ENCODE measurements at regions not wholly inside any gene's neighbourhood (a gene's known extent, or its start where the extent isn't known, plus 50 kb on each side); places are given as distances from the start of the nearest gene placed in this dataset.

DNA sequence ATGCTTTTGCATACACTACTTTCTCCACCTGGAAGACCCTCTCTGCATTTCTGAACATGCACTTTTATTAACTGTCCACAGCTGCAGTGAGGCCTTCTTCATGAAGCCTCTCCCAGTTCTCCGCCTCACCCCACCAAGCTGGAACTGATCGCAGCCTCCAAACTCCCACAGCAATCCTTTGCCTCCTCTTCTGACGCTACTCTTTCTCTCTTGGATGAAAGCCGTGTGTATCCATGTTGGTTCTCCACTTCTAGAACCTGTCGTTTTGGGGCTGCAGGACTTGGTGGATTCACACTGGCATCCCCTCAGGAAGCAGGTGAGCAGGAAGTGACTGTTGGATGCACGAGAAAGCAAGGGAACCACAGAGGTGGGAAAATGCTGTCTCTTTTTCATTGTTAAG is 288.6 kb downstream of the MYCN start:
- no peak for TF ChIP-seq ZNF645 (tag by site-specific recombination; IDR thresholded peaks at IDR 0.05)
- TF ChIP-seq ZNF266 (tag by site-specific recombination; IDR thresholded peaks at IDR 0.05; ENCODE audit: low read depth) = no peak
- TF ChIP-seq ZBTB20 (tag by site-specific recombination; IDR thresholded peaks at IDR 0.05) = no peak
- no peak for TF ChIP-seq ZNF433 (tag by site-specific recombination; IDR thresholded peaks at IDR 0.05; ENCODE audit: low read depth)
- TF ChIP-seq, protein P1, sequence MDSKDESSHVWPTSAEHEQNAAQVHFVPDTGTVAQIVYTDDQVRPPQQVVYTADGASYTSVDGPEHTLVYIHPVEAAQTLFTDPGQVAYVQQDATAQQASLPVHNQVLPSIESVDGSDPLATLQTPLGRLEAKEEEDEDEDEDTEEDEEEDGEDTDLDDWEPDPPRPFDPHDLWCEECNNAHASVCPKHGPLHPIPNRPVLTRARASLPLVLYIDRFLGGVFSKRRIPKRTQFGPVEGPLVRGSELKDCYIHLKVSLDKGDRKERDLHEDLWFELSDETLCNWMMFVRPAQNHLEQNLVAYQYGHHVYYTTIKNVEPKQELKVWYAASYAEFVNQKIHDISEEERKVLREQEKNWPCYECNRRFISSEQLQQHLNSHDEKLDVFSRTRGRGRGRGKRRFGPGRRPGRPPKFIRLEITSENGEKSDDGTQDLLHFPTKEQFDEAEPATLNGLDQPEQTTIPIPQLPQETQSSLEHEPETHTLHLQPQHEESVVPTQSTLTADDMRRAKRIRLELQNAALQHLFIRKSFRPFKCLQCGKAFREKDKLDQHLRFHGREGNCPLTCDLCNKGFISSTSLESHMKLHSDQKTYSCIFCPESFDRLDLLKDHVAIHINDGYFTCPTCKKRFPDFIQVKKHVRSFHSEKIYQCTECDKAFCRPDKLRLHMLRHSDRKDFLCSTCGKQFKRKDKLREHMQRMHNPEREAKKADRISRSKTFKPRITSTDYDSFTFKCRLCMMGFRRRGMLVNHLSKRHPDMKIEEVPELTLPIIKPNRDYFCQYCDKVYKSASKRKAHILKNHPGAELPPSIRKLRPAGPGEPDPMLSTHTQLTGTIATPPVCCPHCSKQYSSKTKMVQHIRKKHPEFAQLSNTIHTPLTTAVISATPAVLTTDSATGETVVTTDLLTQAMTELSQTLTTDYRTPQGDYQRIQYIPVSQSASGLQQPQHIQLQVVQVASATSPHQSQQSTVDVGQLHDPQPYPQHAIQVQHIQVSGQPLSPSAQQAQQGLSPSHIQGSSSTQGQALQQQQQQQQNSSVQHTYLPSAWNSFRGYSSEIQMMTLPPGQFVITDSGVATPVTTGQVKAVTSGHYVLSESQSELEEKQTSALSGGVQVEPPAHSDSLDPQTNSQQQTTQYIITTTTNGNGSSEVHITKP (tag by site-specific recombination; IDR thresholded peaks at IDR 0.05) = no peak
- TF ChIP-seq KLF17 (tag by site-specific recombination; IDR thresholded peaks at IDR 0.05) = no peak
- no peak for TF ChIP-seq ZNF221 (tag by site-specific recombination; IDR thresholded peaks at IDR 0.05; ENCODE audit: borderline replicate concordance)
- no peak for TF ChIP-seq ZNF658 (tag by site-specific recombination; IDR thresholded peaks at IDR 0.05)
- Histone ChIP-seq H3K4me3 (ENCODE audit: low read depth, low read length) (no peak overlapping the region), H3K27ac (ENCODE audit: extremely low read depth, low read depth, low read length) (no peak overlapping the region), H3K4me1 (ENCODE audit: control insufficient read depth, insufficient read depth, low read length) (no peaks in the 10 kb centered on the region), H3K36me3 (ENCODE audit: control insufficient read depth in 2 of 2, insufficient read depth in 1 of 2, low read length in 2 of 2) (no peaks in the 10 kb centered on the region), H3K9me3 (ENCODE audit: control insufficient read depth, insufficient read depth, low read depth, low read length) (no peaks in the 10 kb centered on the region)
- ChIA-PET CTCF (no interaction called here), POLR2A (no interaction called here)

- Histone ChIP-seq H3K27ac (ENCODE audit: extremely low read depth, low read depth, low read length) (no peak overlapping the region), H3K36me3 (ENCODE audit: control insufficient read depth in 2 of 2, insufficient read depth in 1 of 2, low read length in 2 of 2) (no peaks in the 10 kb centered on the region), H3K9me3 (ENCODE audit: control insufficient read depth, insufficient read depth, low read depth, low read length) (no peaks in the 10 kb centered on the region), H3K4me3 (ENCODE audit: low read depth, low read length) (no peak overlapping the region), H3K4me1 (ENCODE audit: control insufficient read depth, insufficient read depth, low read length) (no peaks in the 10 kb centered on the region)
- POLR2A ChIA-PET = no interaction called here
- CTCF ChIA-PET = no interaction called here
- TF ChIP-seq ZNF747 (tag by site-specific recombination; IDR thresholded peaks at IDR 0.05) (no peak), ZNF548 (tag by site-specific recombination; IDR thresholded peaks at IDR 0.05) (no peak), TRIM28 (IDR thresholded peaks at IDR 0.05; ENCODE audit: borderline replicate concordance, low read length) (no peak), MZF1 (tag by site-specific recombination; IDR thresholded peaks at IDR 0.05; ENCODE audit: borderline replicate concordance) (no peak), ZNF221 (tag by site-specific recombination; IDR thresholded peaks at IDR 0.05; ENCODE audit: borderline replicate concordance) (no peak), ZNF26 (tag by site-specific recombination; IDR thresholded peaks at IDR 0.05) (no peak), ZFP3 (tag by site-specific recombination; IDR thresholded peaks at IDR 0.05; ENCODE audit: low read depth) (no peak), PRDM1 (tag by site-specific recombination; IDR thresholded peaks at IDR 0.05) (no peak), ZBTB1 (tag by site-specific recombination; IDR thresholded peaks at IDR 0.05) (no peak), ZNF391 (tag by site-specific recombination; IDR thresholded peaks at IDR 0.05; ENCODE audit: borderline replicate concordance, low read depth) (no peak), SP3 (tag by site-specific recombination; IDR thresholded peaks at IDR 0.05) (no peak), ZNF558 (tag by site-specific recombination; IDR thresholded peaks at IDR 0.05) (no peak)
- TF ChIP-seq, protein P2, sequence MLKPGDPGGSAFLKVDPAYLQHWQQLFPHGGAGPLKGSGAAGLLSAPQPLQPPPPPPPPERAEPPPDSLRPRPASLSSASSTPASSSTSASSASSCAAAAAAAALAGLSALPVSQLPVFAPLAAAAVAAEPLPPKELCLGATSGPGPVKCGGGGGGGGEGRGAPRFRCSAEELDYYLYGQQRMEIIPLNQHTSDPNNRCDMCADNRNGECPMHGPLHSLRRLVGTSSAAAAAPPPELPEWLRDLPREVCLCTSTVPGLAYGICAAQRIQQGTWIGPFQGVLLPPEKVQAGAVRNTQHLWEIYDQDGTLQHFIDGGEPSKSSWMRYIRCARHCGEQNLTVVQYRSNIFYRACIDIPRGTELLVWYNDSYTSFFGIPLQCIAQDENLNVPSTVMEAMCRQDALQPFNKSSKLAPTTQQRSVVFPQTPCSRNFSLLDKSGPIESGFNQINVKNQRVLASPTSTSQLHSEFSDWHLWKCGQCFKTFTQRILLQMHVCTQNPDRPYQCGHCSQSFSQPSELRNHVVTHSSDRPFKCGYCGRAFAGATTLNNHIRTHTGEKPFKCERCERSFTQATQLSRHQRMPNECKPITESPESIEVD (tag by site-specific recombination; IDR thresholded peaks at IDR 0.05) = no peak
- TF ChIP-seq, protein P3, sequence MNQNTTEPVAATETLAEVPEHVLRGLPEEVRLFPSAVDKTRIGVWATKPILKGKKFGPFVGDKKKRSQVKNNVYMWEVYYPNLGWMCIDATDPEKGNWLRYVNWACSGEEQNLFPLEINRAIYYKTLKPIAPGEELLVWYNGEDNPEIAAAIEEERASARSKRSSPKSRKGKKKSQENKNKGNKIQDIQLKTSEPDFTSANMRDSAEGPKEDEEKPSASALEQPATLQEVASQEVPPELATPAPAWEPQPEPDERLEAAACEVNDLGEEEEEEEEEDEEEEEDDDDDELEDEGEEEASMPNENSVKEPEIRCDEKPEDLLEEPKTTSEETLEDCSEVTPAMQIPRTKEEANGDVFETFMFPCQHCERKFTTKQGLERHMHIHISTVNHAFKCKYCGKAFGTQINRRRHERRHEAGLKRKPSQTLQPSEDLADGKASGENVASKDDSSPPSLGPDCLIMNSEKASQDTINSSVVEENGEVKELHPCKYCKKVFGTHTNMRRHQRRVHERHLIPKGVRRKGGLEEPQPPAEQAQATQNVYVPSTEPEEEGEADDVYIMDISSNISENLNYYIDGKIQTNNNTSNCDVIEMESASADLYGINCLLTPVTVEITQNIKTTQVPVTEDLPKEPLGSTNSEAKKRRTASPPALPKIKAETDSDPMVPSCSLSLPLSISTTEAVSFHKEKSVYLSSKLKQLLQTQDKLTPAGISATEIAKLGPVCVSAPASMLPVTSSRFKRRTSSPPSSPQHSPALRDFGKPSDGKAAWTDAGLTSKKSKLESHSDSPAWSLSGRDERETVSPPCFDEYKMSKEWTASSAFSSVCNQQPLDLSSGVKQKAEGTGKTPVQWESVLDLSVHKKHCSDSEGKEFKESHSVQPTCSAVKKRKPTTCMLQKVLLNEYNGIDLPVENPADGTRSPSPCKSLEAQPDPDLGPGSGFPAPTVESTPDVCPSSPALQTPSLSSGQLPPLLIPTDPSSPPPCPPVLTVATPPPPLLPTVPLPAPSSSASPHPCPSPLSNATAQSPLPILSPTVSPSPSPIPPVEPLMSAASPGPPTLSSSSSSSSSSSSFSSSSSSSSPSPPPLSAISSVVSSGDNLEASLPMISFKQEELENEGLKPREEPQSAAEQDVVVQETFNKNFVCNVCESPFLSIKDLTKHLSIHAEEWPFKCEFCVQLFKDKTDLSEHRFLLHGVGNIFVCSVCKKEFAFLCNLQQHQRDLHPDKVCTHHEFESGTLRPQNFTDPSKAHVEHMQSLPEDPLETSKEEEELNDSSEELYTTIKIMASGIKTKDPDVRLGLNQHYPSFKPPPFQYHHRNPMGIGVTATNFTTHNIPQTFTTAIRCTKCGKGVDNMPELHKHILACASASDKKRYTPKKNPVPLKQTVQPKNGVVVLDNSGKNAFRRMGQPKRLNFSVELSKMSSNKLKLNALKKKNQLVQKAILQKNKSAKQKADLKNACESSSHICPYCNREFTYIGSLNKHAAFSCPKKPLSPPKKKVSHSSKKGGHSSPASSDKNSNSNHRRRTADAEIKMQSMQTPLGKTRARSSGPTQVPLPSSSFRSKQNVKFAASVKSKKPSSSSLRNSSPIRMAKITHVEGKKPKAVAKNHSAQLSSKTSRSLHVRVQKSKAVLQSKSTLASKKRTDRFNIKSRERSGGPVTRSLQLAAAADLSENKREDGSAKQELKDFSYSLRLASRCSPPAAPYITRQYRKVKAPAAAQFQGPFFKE (tag by site-specific recombination; IDR thresholded peaks at IDR 0.05; ENCODE audit: borderline replicate concordance) = no peak
Observed at GRCh38 chr2:16228471-16228870, 288.1 kb downstream of the MYCN start.
